ENCODE measurements at regions not wholly inside any gene's neighbourhood (a gene's known extent, or its start where the extent isn't known, plus 50 kb on each side); places are given as distances from the start of the nearest gene placed in this dataset.

- Histone ChIP-seq H3K4me3 (no peak overlapping the region), H3K36me3 (no peaks in the 10 kb centered on the region), H3K9me3 (no peaks in the 10 kb centered on the region), H3K4me1 (ENCODE audit: insufficient read depth) (no peaks in the 10 kb centered on the region), H3K27me3 (no peaks in the 10 kb centered on the region), H3K27ac (no peak overlapping the region)
- 71 to 80% (median 78%) methylated on average over 4 of the region's 4 CpGs for WGBS, 3 donors
- no peak for TF ChIP-seq CTCF (IDR thresholded peaks at IDR 0.05)
- TF ChIP-seq EP300 (IDR thresholded peaks at IDR 0.05) = no peak
- TF ChIP-seq POLR2A (IDR thresholded peaks at IDR 0.05) = no peak
- intact Hi-C loops (cut with DNase I) = no loop called here
- no peak for DNase-seq
These were observed 418.8 kb downstream of the BCOR start for GRCh38 chrX:39678914-39679313.

- 80 to 84% (median 80%) methylated on average over 2 to 8 of the region's 8 CpGs for WGBS, 3 donors
- no peak overlapping the region for H3K27ac ChIP-seq
- intact Hi-C loops (cut with DNase I) = no loop called here
These were observed 418.1 kb downstream of the BCOR start for GRCh38 chrX:39679497-39680157.

DNA sequence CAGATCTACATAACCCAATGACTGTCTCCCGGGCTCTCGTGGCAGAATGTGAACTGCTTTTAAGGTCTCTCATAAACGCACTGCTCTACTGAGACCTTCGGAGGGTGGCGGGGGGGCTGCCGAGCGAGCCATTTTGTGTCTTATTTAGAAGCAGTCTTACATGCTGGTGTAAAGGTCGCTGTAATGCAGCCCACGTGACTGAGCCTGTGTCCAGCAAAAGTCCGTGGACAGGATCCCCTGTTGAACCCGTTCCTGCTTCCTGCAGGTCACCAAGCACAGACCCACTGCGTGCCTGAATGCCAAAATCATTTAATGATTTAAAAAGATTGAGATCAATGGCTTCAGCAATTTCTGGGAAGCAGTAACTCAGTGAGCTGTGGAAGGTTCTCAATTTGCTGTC lies 415.9 kb downstream of the BCOR start:
- H3K27ac ChIP-seq = no peak overlapping the region
- 72 to 75% (median 75%) methylated on average over 12 of the region's 12 CpGs for WGBS, 3 donors
- H3K9me3 ChIP-seq = no peaks in the 10 kb centered on the region
- no peaks in the 10 kb centered on the region for H3K36me3 ChIP-seq
- H3K4me3 ChIP-seq = no peak overlapping the region
- TF ChIP-seq POLR2A (IDR thresholded peaks at IDR 0.05) = no peak
- no peak for TF ChIP-seq CTCF (IDR thresholded peaks at IDR 0.05)
- TF ChIP-seq EP300 (IDR thresholded peaks at IDR 0.05) = no peak
- H3K4me1 ChIP-seq (ENCODE audit: insufficient read depth) = peaks cover under 1% of the 10 kb centered on the region
- intact Hi-C loops (cut with DNase I) = no loop called here
- no peak for DNase-seq
- no peaks in the 10 kb centered on the region for H3K27me3 ChIP-seq

More at GRCh38 chrX:39679497-39680157, 418.1 kb downstream of the BCOR start:
- Histone ChIP-seq H3K36me3 (no peaks in the 10 kb centered on the region), H3K4me3 (no peak overlapping the region), H3K4me1 (ENCODE audit: insufficient read depth) (no peaks in the 10 kb centered on the region), H3K9me3 (no peaks in the 10 kb centered on the region), H3K27me3 (no peaks in the 10 kb centered on the region)
- TF ChIP-seq CTCF (IDR thresholded peaks at IDR 0.05) (no peak), POLR2A (IDR thresholded peaks at IDR 0.05) (no peak), EP300 (IDR thresholded peaks at IDR 0.05) (no peak)
- DNase-seq = no peak

DNA sequence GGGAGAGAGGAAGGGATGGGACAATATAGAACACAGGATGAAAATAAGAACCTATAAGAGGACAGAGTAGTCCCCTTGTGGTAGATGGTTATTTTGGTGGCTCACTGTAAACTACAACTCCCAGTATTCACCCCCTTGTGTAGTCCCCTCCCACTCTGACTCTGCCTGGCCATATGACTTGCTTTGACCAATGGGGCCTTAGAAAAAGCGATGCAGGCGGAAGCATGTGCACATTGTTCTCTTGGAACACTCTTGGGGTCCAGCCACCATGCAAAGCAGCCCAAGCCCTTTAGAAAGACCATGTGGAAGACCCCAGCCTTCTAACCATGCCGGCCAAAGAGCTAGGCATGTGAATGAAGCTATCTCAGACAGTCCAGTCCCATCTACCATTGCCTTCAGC lies 415.0 kb downstream of the BCOR start:
- DNase-seq = no peak
- Histone ChIP-seq H3K27ac (no peak overlapping the region), H3K27me3 (no peaks in the 10 kb centered on the region), H3K4me3 (no peak overlapping the region), H3K4me1 (ENCODE audit: insufficient read depth) (peaks cover 3% of the 10 kb centered on the region), H3K9me3 (no peaks in the 10 kb centered on the region), H3K36me3 (no peaks in the 10 kb centered on the region)
- intact Hi-C loops (cut with DNase I) = no loop called here
- WGBS, 3 donors = 80 to 89% (median 87%) methylated on average over 3 of the region's 3 CpGs
- no peak for TF ChIP-seq POLR2A (IDR thresholded peaks at IDR 0.05)
- TF ChIP-seq EP300 (IDR thresholded peaks at IDR 0.05) = no peak
- TF ChIP-seq CTCF (IDR thresholded peaks at IDR 0.05) = no peak

Data from ovary (tissue), 7 donors.